GM12873 (cell line): ENCODE measurements at regions not wholly inside any gene's neighbourhood (a gene's known extent, or its start where the extent isn't known, plus 50 kb on each side); places are given as distances from the start of the nearest gene placed in this dataset.

Source experiments
- CTCF ChIP-seq: IDR thresholded peaks from 2 replicates; pipeline ENCODE4 v1.5.1; 2012; ENCODE audit warnings: low read depth, mild to moderate bottlenecking, moderate library complexity, low read length, control low read depth; ENCODE audit not compliant: insufficient read depth; ENCODE audit errors: missing control alignments

- no peak for TF ChIP-seq CTCF
Measured at GRCh38 chr1:14373081-14373758, 225.3 kb upstream of the KAZN start.

- TF ChIP-seq CTCF, result no peak
Measured at GRCh38 chr1:14375226-14375625, 223.3 kb upstream of the KAZN start.

- TF ChIP-seq CTCF, result no peak
Measured at GRCh38 chr1:14377386-14377785, 221.1 kb upstream of the KAZN start.

GRCh38 chr1:14380408-14380807 lies 218.1 kb upstream of the KAZN start:
- no peak for TF ChIP-seq CTCF

GRCh38 chr1:14390816-14391215 lies 207.7 kb upstream of the KAZN start:
- no peak for TF ChIP-seq CTCF

GRCh38 chr1:14392161-14392858 lies 206.2 kb upstream of the KAZN start:
- TF ChIP-seq CTCF, result no peak

GRCh38 chr1:14392859-14393365 lies 205.6 kb upstream of the KAZN start:
- TF ChIP-seq CTCF, result no peak
